Heart right ventricle (tissue), 16 donors: ENCODE measurements at regions not wholly inside any gene's neighbourhood (a gene's known extent, or its start where the extent isn't known, plus 50 kb on each side); places are given as distances from the start of the nearest gene placed in this dataset.

ENCODE experiments used
- ATAC-seq, 8 donors: fragments of 200-7000 bp; cut with Tn5 transposase; one replicate each; pipeline ENCODE4 v1.9.1; 2020; ENCODE audit warnings: mild to moderate bottlenecking in 8 of 8, moderate library complexity in 8 of 8, moderate number of reproducible peaks in 1 of 8
- DNase-seq, 2 donors: peaks; one replicate each; pipeline ENCODE4 v3.0.0-alpha.2; 2020
- H3K27ac ChIP-seq, 10 donors: fragments of 200-600 bp; sonication (generic) in 2 of 10; one replicate each; pipeline versions ENCODE4 v1.5.0 to v1.8.0; 2020 to 2022; ENCODE audit warnings: mild to moderate bottlenecking in 3 of 10
- H3K27me3 ChIP-seq, 7 donors: fragments of 200-600 bp; one replicate each; pipeline ENCODE4 v1.8.0; 2021 to 2022; ENCODE audit warnings: mild to moderate bottlenecking in 2 of 7
- H3K36me3 ChIP-seq, 9 donors: fragments of 200-600 bp; sonication (generic) in 1 of 9; one replicate each; pipeline versions ENCODE4 v1.5.0 to v1.8.0; 2020 to 2022; ENCODE audit warnings: mild to moderate bottlenecking in 2 of 9
- H3K4me1 ChIP-seq, 9 donors: fragments of 200-600 bp; sonication (generic) in 1 of 9; one replicate each; pipeline versions ENCODE4 v1.5.0 to v1.8.0; 2020 to 2022; ENCODE audit warnings: mild to moderate bottlenecking in 4 of 9
- H3K4me3 ChIP-seq, 10 donors: fragments of 200-600 bp; sonication (generic) in 2 of 10; one replicate each; pipeline versions ENCODE4 v1.5.0 to v1.8.0; 2020 to 2022; ENCODE audit warnings: mild to moderate bottlenecking in 7 of 10, moderate library complexity in 2 of 10
- H3K9me3 ChIP-seq, 11 donors: fragments of 200-600 bp in 10 of 11; sonication (generic) in 2 of 11; one replicate each; pipeline versions ENCODE4 v1.5.0 to v1.8.0; 2013 to 2022; ENCODE audit warnings: mild to moderate bottlenecking in 2 of 11, control low read depth in 1 of 11, moderate library complexity in 1 of 11
- CTCF ChIP-seq, 9 donors: fragments of 200-600 bp; sonication (generic) in 2 of 9; IDR thresholded peaks; one replicate each; pipeline versions ENCODE4 v1.5.0 to v1.8.0; 2021 to 2022; ENCODE audit warnings: antibody characterized with exemption in 9 of 9, mild to moderate bottlenecking in 5 of 9, moderate library complexity in 1 of 9
- WGBS, 2 donors: extraction: QIAGEN DNeasy Blood & Tissue Kit; methylation state at CpG; one replicate each; pipeline ENCODE4 v1.1.7; 2013; ENCODE audit warnings: inconsistent platforms in 1 of 2; 5-methylcytosine and 5-hydroxymethylcytosine counted together
- intact Hi-C, 10 donors: fragments of 100-400 bp; cut with DNase I; formaldehyde crosslinking; loops; one replicate each; pipeline versions ENCODE4 v1.11.1 to v1.14.2; 2022
- donor health status: Arrhythmogenic right ventricular cardiomyopathy.
- donor health status: ischemic (EF 13 %, LVEDD 7.1; RV severe dilation, severe dysfunction).
- donor health status: healthy with polysubstance abuse.
- donor health status: DM: no; HTN: yes; CAD: no.
- donor health status: DM: no; HTN: no; CAD: no.
- donor health status: ischemic (EF 25% LVEDD 6.9; RV normal size, moderate dysfunction).
- donor health status: ischemic (EF 25% LVEDD 5.7; RV mildly dilated, moderate dysfunction).
- donor health status: healthy.
- donor health status: DM: yes; HTN: yes; CAD: no.
- donor health status: Ischemic cardiomyopathy.
- donor health status: ischemic (EF 35%, LVEDD 5.7; RV mildly dilated, moderate dysfunction).
- donor health status: nonischemic (EF 11% LVEDD 7.7; RV severe dilation, severe dysfunction).
- donor health status: DM: yes; HTN: yes; CAD: no.
- donor health status: PGD.
- donor health status: ischemic (EF 29% LVEDD 5.4; RV normal size, mild dysfunction).
- donor health status: nonischemic (EF 23%, LVEDD 6.1; RV moderate dilation, normal function).

DNA sequence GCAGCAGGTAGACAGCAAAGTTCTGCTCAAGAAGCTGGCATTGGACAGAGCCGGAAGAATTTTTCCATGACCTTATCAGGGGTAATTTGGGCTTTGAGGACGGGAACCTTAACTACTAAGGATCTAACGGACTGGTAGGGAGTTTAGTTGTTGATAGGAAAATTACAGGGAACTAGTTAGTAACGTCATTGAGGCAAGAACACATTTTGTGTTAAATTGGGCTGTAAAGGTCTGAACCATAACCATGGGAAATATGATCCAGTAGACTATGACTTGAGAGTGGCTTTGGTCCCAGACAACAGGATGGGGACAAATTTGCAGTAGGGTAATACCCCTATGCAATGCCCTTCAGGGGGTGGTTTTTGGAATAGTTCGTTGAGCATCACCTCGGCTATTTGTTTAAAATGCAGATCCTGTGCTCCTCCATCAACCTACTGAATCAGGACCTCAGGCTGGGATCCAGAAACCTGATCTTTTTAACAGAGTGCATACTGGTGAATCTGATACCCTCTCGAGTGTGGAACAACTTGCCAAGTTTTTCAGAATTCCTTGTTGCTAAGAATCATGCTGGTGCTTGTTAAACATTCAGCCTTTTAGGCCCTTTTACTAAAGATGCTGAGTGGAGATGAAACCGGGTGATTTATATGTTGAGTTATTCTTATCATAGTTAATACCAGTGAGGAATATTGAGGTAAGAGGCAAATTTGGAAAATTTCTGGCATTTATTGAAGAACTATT, 255.1 kb downstream of the MAP2K6 start:
- no peak overlapping the region for H3K27ac ChIP-seq
- no peak for TF ChIP-seq CTCF (IDR thresholded peaks at IDR 0.05)
- ATAC-seq = no peak
- no peaks in the 10 kb centered on the region for H3K36me3 ChIP-seq
- H3K9me3 ChIP-seq = peaks cover 0 to 4% (median 0%) of the 10 kb centered on the region in 11 donors
- H3K4me3 ChIP-seq = no peak overlapping the region
- peaks cover 0 to 6% (median 0%) of the 10 kb centered on the region in 9 donors for H3K4me1 ChIP-seq
- intact Hi-C loops = no loop called here
- no peaks in the 10 kb centered on the region for H3K27me3 ChIP-seq
- WGBS, 2 donors = 70 to 74% methylated on average over 8 of the region's 8 CpGs
- no peak for DNase-seq

GRCh38 chr17:69672924-69673323, 258.4 kb downstream of the MAP2K6 start:
- DNase-seq (no peak), ATAC-seq (no peak)
- peaks cover 0 to 4% (median 0%) of the 10 kb centered on the region in 11 donors for H3K9me3 ChIP-seq
- no peak for TF ChIP-seq CTCF (IDR thresholded peaks at IDR 0.05)
- 53 to 77% methylated on average over 1 of the region's 1 CpG for WGBS, 2 donors
- intact Hi-C loops = no loop called here
- no peaks in the 10 kb centered on the region for H3K36me3 ChIP-seq
- H3K4me3 ChIP-seq = no peak overlapping the region
- H3K27me3 ChIP-seq = no peaks in the 10 kb centered on the region
- H3K4me1 ChIP-seq = peaks cover 0 to 6% (median 0%) of the 10 kb centered on the region in 9 donors
- no peak overlapping the region for H3K27ac ChIP-seq

GRCh38 chr17:69677130-69677529, 262.6 kb downstream of the MAP2K6 start:
- H3K27ac ChIP-seq = no peak overlapping the region
- TF ChIP-seq CTCF (IDR thresholded peaks at IDR 0.05) = peak in 5 of 9 donors; percentile 19 to 48 (median 30)
- no peak overlapping the region for H3K4me3 ChIP-seq
- no peaks in the 10 kb centered on the region for H3K36me3 ChIP-seq
- peaks cover 0 to 6% (median 0%) of the 10 kb centered on the region in 9 donors for H3K4me1 ChIP-seq
- intact Hi-C loops = no loop called here
- no peaks in the 10 kb centered on the region for H3K27me3 ChIP-seq
- ATAC-seq (no peak), DNase-seq (no peak)
- WGBS, 2 donors = 49 to 63% methylated on average over 6 of the region's 6 CpGs
- H3K9me3 ChIP-seq = peaks cover 0 to 5% (median 0%) of the 10 kb centered on the region in 11 donors

- ATAC-seq (no peak), DNase-seq (no peak)
- intact Hi-C loops = no loop called here
- Histone ChIP-seq H3K36me3 (no peaks in the 10 kb centered on the region), H3K27me3 (no peaks in the 10 kb centered on the region), H3K27ac (no peak overlapping the region), H3K9me3 (peaks cover 0 to 9% (median 0%) of the 10 kb centered on the region in 11 donors), H3K4me1 (peaks cover 0 to 1% (median 0%) of the 10 kb centered on the region in 9 donors), H3K4me3 (no peak overlapping the region)
- 69 to 72% methylated on average over 2 of the region's 2 CpGs for WGBS, 2 donors
- TF ChIP-seq CTCF (IDR thresholded peaks at IDR 0.05) = no peak
These were observed 263.7 kb downstream of the MAP2K6 start for GRCh38 chr17:69678206-69678605.
